Trophoblast cell (in vitro differentiated cells and primary cell): ENCODE measurements at regions not wholly inside any gene's neighbourhood (a gene's known extent, or its start where the extent isn't known, plus 50 kb on each side); places are given as distances from the start of the nearest gene placed in this dataset.

Experiments
- DNase-seq, 2 donors: peaks; one replicate each; pipeline ENCODE4 v3.0.0-alpha.2; 2016
- H2AFZ ChIP-seq: 2 replicates; pipeline ENCODE4 v1.6.1; 2013; ENCODE audit warnings: low read length, moderate library complexity, mild to moderate bottlenecking; ENCODE audit not compliant: insufficient read depth, poor library complexity
- H2AK5ac ChIP-seq: 2 replicates; pipeline ENCODE4 v1.6.1; 2013; ENCODE audit warnings: mild to moderate bottlenecking, low read length
- H2BK120ac ChIP-seq: 2 replicates; pipeline ENCODE4 v1.6.1; 2013; ENCODE audit warnings: low read length, mild to moderate bottlenecking, moderate library complexity; ENCODE audit not compliant: insufficient read depth, poor library complexity
- H2BK12ac ChIP-seq: 2 replicates; pipeline ENCODE4 v1.6.1; 2013; ENCODE audit warnings: mild to moderate bottlenecking, low read length, moderate library complexity
- H2BK5ac ChIP-seq: 2 replicates; pipeline ENCODE4 v1.6.1; 2013; ENCODE audit warnings: low read length, low read depth, moderate library complexity, mild to moderate bottlenecking; ENCODE audit not compliant: poor library complexity
- H3K14ac ChIP-seq: 2 replicates; pipeline ENCODE4 v1.6.1; 2013; ENCODE audit warnings: mild to moderate bottlenecking, low read length
- H3K18ac ChIP-seq: 2 replicates; pipeline ENCODE4 v1.6.1; 2013; ENCODE audit warnings: mild to moderate bottlenecking, low read length
- H3K23ac ChIP-seq: 2 replicates; pipeline ENCODE4 v1.6.1; 2013; ENCODE audit warnings: low read length
- H3K27ac ChIP-seq: 2 replicates; pipeline ENCODE4 v1.5.1; 2013; ENCODE audit warnings: low read depth, mild to moderate bottlenecking, inconsistent platforms, low read length, moderate library complexity
- H3K27me3 ChIP-seq: 2 replicates; pipeline ENCODE4 v1.6.1; 2013; ENCODE audit warnings: inconsistent platforms, mild to moderate bottlenecking, low read length, moderate library complexity; ENCODE audit not compliant: insufficient read depth
- H3K36me3 ChIP-seq, 2 experiments: 1 replicate in 1 of 2; 2 replicates in 1 of 2; pipeline ENCODE4 v1.6.1; 2013; ENCODE audit warnings: low read length in 2 of 2, mild to moderate bottlenecking in 2 of 2, moderate library complexity in 1 of 2; ENCODE audit not compliant: insufficient read depth in 2 of 2, control insufficient read depth in 1 of 2
- H3K4ac ChIP-seq: 2 replicates; pipeline ENCODE4 v1.6.1; 2013; ENCODE audit warnings: low read depth, mild to moderate bottlenecking, low read length, moderate library complexity
- H3K4me1 ChIP-seq, 2 experiments: 1 replicate in 1 of 2; 2 replicates in 1 of 2; pipeline ENCODE4 v1.6.1; 2013; ENCODE audit warnings: low read length in 2 of 2, mild to moderate bottlenecking in 2 of 2, moderate library complexity in 1 of 2; ENCODE audit not compliant: insufficient read depth in 2 of 2, control insufficient read depth in 1 of 2
- H3K4me2 ChIP-seq: 2 replicates; pipeline ENCODE4 v1.6.1; 2013; ENCODE audit warnings: inconsistent platforms, mild to moderate bottlenecking, low read length, moderate library complexity
- H3K4me3 ChIP-seq: 2 replicates; pipeline ENCODE4 v1.5.1; 2013; ENCODE audit warnings: mild to moderate bottlenecking, low read depth, low read length, inconsistent platforms
- H3K79me1 ChIP-seq: one replicate; pipeline ENCODE4 v1.6.1; 2013; ENCODE audit warnings: low read length
- H3K79me2 ChIP-seq: 2 replicates; pipeline ENCODE4 v1.6.1; 2013; ENCODE audit warnings: low read length, mild to moderate bottlenecking; ENCODE audit not compliant: control insufficient read depth, insufficient read depth, poor library complexity
- H3K9ac ChIP-seq: 2 replicates; pipeline ENCODE4 v1.6.1; 2013; ENCODE audit warnings: mild to moderate bottlenecking, low read length
- H3K9me3 ChIP-seq: 2 replicates; pipeline ENCODE4 v1.6.1; 2013; ENCODE audit warnings: low read depth, mild to moderate bottlenecking, control low read depth, inconsistent platforms, low read length; ENCODE audit not compliant: insufficient read depth
- H4K12ac ChIP-seq: 2 replicates; pipeline ENCODE4 v1.6.1; 2013; ENCODE audit warnings: low read depth, mild to moderate bottlenecking, low read length, moderate library complexity
- H4K8ac ChIP-seq: 2 replicates; pipeline ENCODE4 v1.6.1; 2013; ENCODE audit warnings: low read depth, mild to moderate bottlenecking, low read length, moderate library complexity
- H4K91ac ChIP-seq: one replicate; pipeline ENCODE4 v1.6.1; 2013; ENCODE audit warnings: low read depth, mild to moderate bottlenecking, low read length, moderate library complexity
- WGBS: extraction: QIAGEN DNeasy Blood & Tissue Kit; methylation state at CpG from one replicate; pipeline ENCODE4 v1.1.7; 2013; ENCODE audit warnings: missing lambda C conversion rate; ENCODE audit not compliant: insufficient read length, insufficient coverage; ENCODE audit errors: extremely low coverage; 5-methylcytosine and 5-hydroxymethylcytosine counted together

DNA sequence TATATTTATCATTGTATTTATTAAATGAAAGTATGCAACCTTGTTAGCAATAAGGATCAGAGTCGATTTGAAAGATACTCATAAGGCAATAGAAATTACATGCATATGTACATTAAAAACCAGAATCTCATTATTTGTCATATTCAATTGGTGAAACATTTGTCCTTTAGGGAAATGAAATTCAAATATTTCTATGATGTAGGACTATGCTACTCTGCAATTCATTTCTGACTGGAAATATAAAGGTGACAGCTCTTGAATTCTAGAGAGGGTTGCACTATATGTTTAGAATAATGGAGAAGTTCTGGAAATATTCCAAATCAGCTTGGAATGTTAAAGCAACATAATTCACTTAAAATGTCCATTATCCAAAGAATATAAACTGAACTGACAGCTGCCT, 1519.8 kb downstream of the ARAP2 start:
- Histone ChIP-seq H3K79me2 (no peaks in the 10 kb centered on the region), H3K27me3 (no peaks in the 10 kb centered on the region), H3K4ac (no peak overlapping the region), H3K4me1 (no peaks in the 10 kb centered on the region), H3K36me3 (no peaks in the 10 kb centered on the region), H2AFZ (no peak overlapping the region), H2BK5ac (no peak overlapping the region), H4K12ac (no peak overlapping the region), H3K9me3 (no peaks in the 10 kb centered on the region), H3K4me2 (no peak overlapping the region), H3K23ac (no peak overlapping the region), H3K9ac (no peak overlapping the region), H4K91ac (no peak overlapping the region), H2AK5ac (no peak overlapping the region), H4K8ac (no peak overlapping the region), H3K14ac (no peak overlapping the region), H2BK120ac (no peak overlapping the region), H3K79me1 (peaks cover 2% of the 10 kb centered on the region), H3K27ac (no peak overlapping the region), H3K4me3 (no peak overlapping the region), H3K18ac (no peak overlapping the region), H2BK12ac (no peak overlapping the region)
- WGBS: no CpG with 5 or more reads among the region's 1 CpG
- DNase-seq: no peak

DNA sequence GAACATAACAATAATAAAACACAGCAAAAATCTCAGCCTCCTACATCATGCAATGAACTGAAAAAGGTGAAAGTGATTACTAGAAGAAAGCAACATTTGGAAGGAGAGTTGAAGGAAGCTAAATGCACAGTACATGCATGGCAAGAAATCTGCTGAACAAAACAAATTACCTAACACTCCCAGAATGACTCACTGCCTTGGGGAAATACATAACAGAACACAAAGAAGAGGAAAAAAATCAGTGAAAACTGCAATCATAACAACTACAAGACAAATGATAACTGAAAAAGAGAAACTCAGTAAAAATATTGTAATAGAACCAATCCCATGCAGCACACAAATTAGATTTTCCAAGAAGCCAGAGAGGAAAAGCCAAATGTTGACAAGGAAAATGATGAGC, 1513.2 kb downstream of the ARAP2 start:
- Histone ChIP-seq H3K4me1 (peaks cover 0 to 3% of the 10 kb centered on the region in 2 experiments), H2BK12ac (no peak overlapping the region), H3K79me1 (peaks cover 3% of the 10 kb centered on the region), H2BK5ac (no peak overlapping the region), H3K18ac (no peak overlapping the region), H2AK5ac (no peak overlapping the region), H3K79me2 (no peaks in the 10 kb centered on the region), H2AFZ (no peak overlapping the region), H4K8ac (no peak overlapping the region), H3K27ac (no peak overlapping the region), H3K9ac (no peak overlapping the region), H4K91ac (no peak overlapping the region), H3K14ac (no peak overlapping the region), H3K9me3 (no peaks in the 10 kb centered on the region), H3K4me2 (no peak overlapping the region), H3K27me3 (no peaks in the 10 kb centered on the region), H3K36me3 (no peaks in the 10 kb centered on the region), H3K4me3 (no peak overlapping the region), H4K12ac (no peak overlapping the region), H3K4ac (no peak overlapping the region), H3K23ac (no peak overlapping the region), H2BK120ac (no peak overlapping the region)
- no peak for DNase-seq

GRCh38 chr4:34732176-34732950, 1512.0 kb downstream of the ARAP2 start:
- no peak overlapping the region for H3K9ac ChIP-seq
- WGBS: no CpG with 5 or more reads among the region's 2 CpGs
- H3K14ac ChIP-seq: peak overlapping the region; percentile 14
- H2BK120ac ChIP-seq: peak overlapping the region; percentile 39
- no peak overlapping the region for H3K4me2 ChIP-seq
- H2BK12ac ChIP-seq: no peak overlapping the region
- no peak overlapping the region for H3K4me3 ChIP-seq
- no peaks in the 10 kb centered on the region for H3K27me3 ChIP-seq
- no peak overlapping the region for H2BK5ac ChIP-seq
- no peak overlapping the region for H4K12ac ChIP-seq
- H3K4me1 ChIP-seq: peaks cover 0 to 3% of the 10 kb centered on the region in 2 experiments
- DNase-seq: no peak
- no peak overlapping the region for H3K18ac ChIP-seq
- peaks cover 3% of the 10 kb centered on the region for H3K79me1 ChIP-seq
- no peaks in the 10 kb centered on the region for H3K36me3 ChIP-seq
- H2AFZ ChIP-seq: peak overlapping the region; percentile 8
- no peak overlapping the region for H4K8ac ChIP-seq
- H3K4ac ChIP-seq: peak overlapping the region; percentile 43
- H3K23ac ChIP-seq: no peak overlapping the region
- peak overlapping the region; percentile 58 for H4K91ac ChIP-seq
- no peaks in the 10 kb centered on the region for H3K9me3 ChIP-seq
- H2AK5ac ChIP-seq: no peak overlapping the region
- no peaks in the 10 kb centered on the region for H3K79me2 ChIP-seq
- H3K27ac ChIP-seq: no peak overlapping the region

- WGBS: no CpG with 5 or more reads among the region's 10 CpGs
- Histone ChIP-seq H3K23ac (no peak overlapping the region), H3K4me2 (no peak overlapping the region), H3K36me3 (no peaks in the 10 kb centered on the region), H2BK5ac (no peak overlapping the region), H2BK120ac (no peak overlapping the region), H3K79me1 (peaks cover 3% of the 10 kb centered on the region), H4K12ac (no peak overlapping the region), H3K4me3 (no peak overlapping the region), H3K14ac (no peak overlapping the region), H3K4ac (no peak overlapping the region), H3K18ac (no peak overlapping the region), H3K27ac (no peak overlapping the region), H4K8ac (peak overlapping the region; percentile 28), H2BK12ac (no peak overlapping the region), H2AK5ac (no peak overlapping the region), H3K4me1 (peaks cover 0 to 3% of the 10 kb centered on the region in 2 experiments), H3K9me3 (no peaks in the 10 kb centered on the region), H2AFZ (no peak overlapping the region), H3K9ac (no peak overlapping the region), H4K91ac (no peak overlapping the region), H3K27me3 (no peaks in the 10 kb centered on the region), H3K79me2 (no peaks in the 10 kb centered on the region)
- DNase-seq: no peak
Measured at GRCh38 chr4:34733185-34733941, 1511.0 kb downstream of the ARAP2 start.
